Sigmoid colon (tissue), 6 donors: ENCODE measurements at regions not wholly inside any gene's neighbourhood (a gene's known extent, or its start where the extent isn't known, plus 50 kb on each side); places are given as distances from the start of the nearest gene placed in this dataset.

Experiments used
- DNase-seq: peaks from one replicate; pipeline ENCODE4 v3.0.0-alpha.2; 2019
- H3K27ac ChIP-seq, 4 donors: fragments of 200-600 bp; sonication (generic); one replicate each; pipeline ENCODE4 v1.5.1; 2016 to 2019; ENCODE audit warnings: mild to moderate bottlenecking in 1 of 4
- H3K27me3 ChIP-seq, 3 donors: fragments of 200-600 bp; sonication (generic); one replicate each; pipeline ENCODE4 v1.5.1; 2019; ENCODE audit warnings: mild to moderate bottlenecking in 1 of 3
- H3K36me3 ChIP-seq, 4 donors: fragments of 200-600 bp; sonication (generic); one replicate each; pipeline ENCODE4 v1.5.1; 2016 to 2019
- H3K4me1 ChIP-seq, 4 donors: fragments of 200-600 bp; sonication (generic); one replicate each; pipeline ENCODE4 v1.5.1; 2017 to 2019
- H3K4me3 ChIP-seq, 4 donors: fragments of 200-600 bp; sonication (generic); one replicate each; pipeline ENCODE4 v1.5.1; 2017 to 2019; ENCODE audit warnings: mild to moderate bottlenecking in 2 of 4, moderate library complexity in 1 of 4
- H3K9me3 ChIP-seq, 4 donors: fragments of 200-600 bp in 3 of 4; sonication (generic) in 3 of 4; one replicate each; pipeline versions ENCODE4 v1.5.1 to v1.6.1; 2013 to 2019
- CTCF ChIP-seq, 4 experiments: fragments of 450-650 bp in 3 of 4; fragments of 200-600 bp in 1 of 4; IDR thresholded peaks; one replicate each; pipeline ENCODE4 v1.5.1; 2016 to 2019; ENCODE audit warnings: antibody characterized with exemption in 4 of 4, mild to moderate bottlenecking in 3 of 4, moderate library complexity in 2 of 4
- EP300 ChIP-seq, 4 donors: sonication (generic); formaldehyde crosslinking; IDR thresholded peaks; one replicate each; pipeline ENCODE4 v1.6.1; 2017; ENCODE audit warnings: antibody characterized with exemption in 4 of 4
- POLR2A ChIP-seq, 2 donors: fragments of 450-650 bp; IDR thresholded peaks; one replicate each; pipeline ENCODE4 v1.6.1; 2016; ENCODE audit warnings: antibody characterized with exemption in 2 of 2, mild to moderate bottlenecking in 2 of 2, moderate library complexity in 2 of 2
- POLR2AphosphoS5 ChIP-seq, 4 donors: sonication (generic); formaldehyde crosslinking; IDR thresholded peaks; one replicate each; pipeline ENCODE4 v1.6.1; 2017; ENCODE audit warnings: antibody characterized with exemption in 4 of 4
- WGBS, 2 donors: extraction: QIAGEN DNeasy Blood & Tissue Kit; methylation state at CpG; one replicate each; pipeline ENCODE4 v1.1.7; 2013; 5-methylcytosine and 5-hydroxymethylcytosine counted together
- intact Hi-C: fragments of 100-400 bp; cut with DNase I; formaldehyde crosslinking; loops from one replicate; pipeline ENCODE4 v1.15.1; 2023
- donor health status: healthy with polysubstance abuse.
- donor health status: healthy.

DNA sequence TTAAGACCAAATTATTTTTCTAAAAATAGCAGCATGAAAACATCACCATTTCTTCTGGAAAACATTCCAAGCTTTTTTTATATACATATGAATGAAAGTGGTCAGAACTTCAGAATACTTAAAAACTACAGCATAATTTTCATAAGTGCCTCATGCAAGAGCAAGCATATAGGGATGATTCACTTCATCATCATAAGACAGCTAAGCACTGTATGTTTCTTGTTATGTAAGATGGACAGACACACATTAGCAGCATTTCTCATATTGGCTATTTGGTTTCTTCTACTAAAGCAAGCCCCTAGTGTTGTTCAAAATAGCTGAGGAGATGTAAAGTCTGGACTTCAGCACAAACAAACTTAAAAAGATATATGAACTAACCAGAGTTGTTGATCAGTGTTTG lies 213.1 kb upstream of the NOCT start:
- intact Hi-C loops: no loop called here
- TF ChIP-seq POLR2A (IDR thresholded peaks at IDR 0.05) (no peak), POLR2AphosphoS5 (IDR thresholded peaks at IDR 0.05) (no peak), EP300 (IDR thresholded peaks at IDR 0.05) (no peak), CTCF (IDR thresholded peaks at IDR 0.05) (no peak)
- DNase-seq: no peak

GRCh38 chr4:138800421-138800820 lies 215.2 kb upstream of the NOCT start:
- TF ChIP-seq CTCF (IDR thresholded peaks at IDR 0.05) (no peak), POLR2AphosphoS5 (IDR thresholded peaks at IDR 0.05) (no peak), EP300 (IDR thresholded peaks at IDR 0.05) (no peak), POLR2A (IDR thresholded peaks at IDR 0.05) (no peak)
- WGBS, 2 donors: 64 to 69% methylated on average over 4 of the region's 4 CpGs
- no peak overlapping the region for H3K27ac ChIP-seq
- no peak for DNase-seq
- H3K9me3 ChIP-seq: no peaks in the 10 kb centered on the region
- intact Hi-C loops: no loop called here
- H3K36me3 ChIP-seq: no peaks in the 10 kb centered on the region
- peaks cover 0 to 9% (median 0%) of the 10 kb centered on the region in 3 donors for H3K27me3 ChIP-seq
- H3K4me3 ChIP-seq: no peak overlapping the region
- no peaks in the 10 kb centered on the region for H3K4me1 ChIP-seq

More for the DNA sequence above, 213.1 kb upstream of the NOCT start:
- no peaks in the 10 kb centered on the region for H3K36me3 ChIP-seq
- no peaks in the 10 kb centered on the region for H3K4me1 ChIP-seq
- H3K4me3 ChIP-seq: no peak overlapping the region
- H3K27me3 ChIP-seq: peaks cover 0 to 9% (median 0%) of the 10 kb centered on the region in 3 donors
- no peak overlapping the region for H3K27ac ChIP-seq
- no peaks in the 10 kb centered on the region for H3K9me3 ChIP-seq

GRCh38 chr4:138798404-138798803 lies 217.2 kb upstream of the NOCT start:
- intact Hi-C loops: no loop called here
- TF ChIP-seq POLR2A (IDR thresholded peaks at IDR 0.05) (no peak), POLR2AphosphoS5 (IDR thresholded peaks at IDR 0.05) (no peak), EP300 (IDR thresholded peaks at IDR 0.05) (no peak), CTCF (IDR thresholded peaks at IDR 0.05) (no peak)
- Histone ChIP-seq H3K4me3 (no peak overlapping the region), H3K27me3 (no peaks in the 10 kb centered on the region), H3K9me3 (no peaks in the 10 kb centered on the region), H3K36me3 (no peaks in the 10 kb centered on the region), H3K27ac (no peak overlapping the region), H3K4me1 (no peaks in the 10 kb centered on the region)
- no peak for DNase-seq
- 50 to 68% methylated on average over 4 of the region's 4 CpGs for WGBS, 2 donors

- no peaks in the 10 kb centered on the region for H3K4me1 ChIP-seq
- H3K27ac ChIP-seq: no peak overlapping the region
- no peak for DNase-seq
- 82 to 89% methylated on average over 2 of the region's 2 CpGs for WGBS, 2 donors
- intact Hi-C loops: no loop called here
- H3K4me3 ChIP-seq: no peak overlapping the region
- TF ChIP-seq EP300 (IDR thresholded peaks at IDR 0.05) (no peak), CTCF (IDR thresholded peaks at IDR 0.05) (no peak), POLR2A (IDR thresholded peaks at IDR 0.05) (no peak), POLR2AphosphoS5 (IDR thresholded peaks at IDR 0.05) (no peak)
- H3K9me3 ChIP-seq: no peaks in the 10 kb centered on the region
- H3K27me3 ChIP-seq: no peaks in the 10 kb centered on the region
- no peaks in the 10 kb centered on the region for H3K36me3 ChIP-seq
Observed at GRCh38 chr4:138797646-138798045, 217.9 kb upstream of the NOCT start.

- TF ChIP-seq POLR2AphosphoS5 (IDR thresholded peaks at IDR 0.05) (no peak), EP300 (IDR thresholded peaks at IDR 0.05) (no peak), POLR2A (IDR thresholded peaks at IDR 0.05) (no peak), CTCF (IDR thresholded peaks at IDR 0.05) (no peak)
- Histone ChIP-seq H3K36me3 (no peaks in the 10 kb centered on the region), H3K9me3 (no peaks in the 10 kb centered on the region), H3K4me3 (no peak overlapping the region), H3K27me3 (no peaks in the 10 kb centered on the region), H3K27ac (no peak overlapping the region), H3K4me1 (no peaks in the 10 kb centered on the region)
- no peak for DNase-seq
- intact Hi-C loops: no loop called here
- WGBS, 2 donors: 88 to 92% methylated on average over 11 of the region's 11 CpGs
Observed at GRCh38 chr4:138796761-138797160, 218.8 kb upstream of the NOCT start.
